NB4 (cell line): ENCODE measurements at regions not wholly inside any gene's neighbourhood (a gene's known extent, or its start where the extent isn't known, plus 50 kb on each side); places are given as distances from the start of the nearest gene placed in this dataset.

Source experiments
- CTCF ChIP-seq: IDR thresholded peaks from one replicate; pipeline ENCODE4 v1.5.1; 2012; ENCODE audit warnings: low read depth, low read length
- MAX ChIP-seq: IDR thresholded peaks from 2 replicates; pipeline ENCODE4 v1.6.1; 2011; ENCODE audit warnings: low read depth, low read length
- MYC ChIP-seq: IDR thresholded peaks from 2 replicates; pipeline ENCODE4 v1.6.1; 2011; ENCODE audit warnings: low read depth, low read length
- POLR2A ChIP-seq: IDR thresholded peaks from 2 replicates; pipeline ENCODE4 v1.6.1; 2011; ENCODE audit warnings: mild to moderate bottlenecking; ENCODE audit not compliant: insufficient read length; ENCODE audit errors: extremely low read depth

GRCh38 chr3:22244761-22245521, 493.9 kb upstream of the ZNF385D start:
- TF ChIP-seq CTCF (no peak), MYC (no peak), MAX (no peak), POLR2A (no peak)
